Panc1 (cell line): ENCODE measurements at regions not wholly inside any gene's neighbourhood (a gene's known extent, or its start where the extent isn't known, plus 50 kb on each side); places are given as distances from the start of the nearest gene placed in this dataset.
"Not testable (repeated sequence)": the region's sequence is repeated elsewhere in the genome, so short reads cannot be mapped to it uniquely, and the experiment has no call there.

Experiments
- ATAC-seq: fragments of 200-7000 bp; cut with Tn5 transposase; 2 replicates; pipeline ENCODE4 v1.9.1; 2020; ENCODE audit warnings: mild to moderate bottlenecking, moderate library complexity
- BruUV-seq: library from RNA; stranded (reverse); fragments of 400-500 nt; replicated peaks from 2 replicates; lab custom pipeline; 2021; lab: Mats Ljungman, UMichigan
- CTCF ChIA-PET: fragments of 300-600 bp; sonication (Branson Sonifier 250); formaldehyde crosslinking; loops from one replicate; lab custom pipeline; 2022; ENCODE audit warnings: antibody characterized with exemption; lab: Charles Lee
- POLR2A ChIA-PET: fragments of 300-600 bp; sonication (Branson Sonifier 250); formaldehyde crosslinking; loops from one replicate; lab custom pipeline; 2022; ENCODE audit warnings: antibody characterized with exemption; lab: Charles Lee
- DNase-seq: peaks from one replicate; pipeline ENCODE4 v3.0.0-alpha.2; 2010; ENCODE audit warnings: low read depth, low spot score
- H3K27ac ChIP-seq: 2 replicates; pipeline ENCODE4 v1.5.1; 2011; ENCODE audit warnings: mild to moderate bottlenecking, low read length, inconsistent platforms
- H3K27me3 ChIP-seq: fragments of 200-500 bp; sonication (Bioruptor generic); 2 replicates; pipeline ENCODE4 v1.6.0; 2014; ENCODE audit warnings: low read length, inconsistent platforms; ENCODE audit not compliant: control insufficient read depth, insufficient read depth
- H3K36me3 ChIP-seq: fragments of 200-500 bp; sonication (Bioruptor generic); 2 replicates; pipeline ENCODE4 v1.5.1; 2014; ENCODE audit warnings: inconsistent platforms, mild to moderate bottlenecking, low read length, moderate library complexity; ENCODE audit not compliant: control insufficient read depth, insufficient read depth
- H3K4me1 ChIP-seq: 2 replicates; pipeline ENCODE4 v1.5.1; 2011; ENCODE audit warnings: inconsistent platforms, mild to moderate bottlenecking, low read length, moderate library complexity; ENCODE audit not compliant: control insufficient read depth, insufficient read depth
- H3K4me3 ChIP-seq, 2 experiments: 2 replicates each; pipeline ENCODE4 v1.5.1; 2011 to 2012; ENCODE audit warnings: low read depth in 2 of 2, low read length in 2 of 2, mild to moderate bottlenecking in 2 of 2, inconsistent platforms in 1 of 2, moderate library complexity in 1 of 2
- H3K9me3 ChIP-seq: fragments of 200-500 bp; sonication (Bioruptor generic); 2 replicates; pipeline ENCODE4 v1.5.1; 2014; ENCODE audit warnings: low read depth, mild to moderate bottlenecking, inconsistent platforms, low read length, moderate library complexity; ENCODE audit not compliant: control insufficient read depth, insufficient read depth
- POLR2AphosphoS5 ChIP-seq: IDR thresholded peaks from 2 replicates; pipeline ENCODE4 v1.6.1; 2012; ENCODE audit warnings: mild to moderate bottlenecking, low read depth, low read length, moderate library complexity
- SIN3A ChIP-seq: IDR thresholded peaks from 2 replicates; pipeline ENCODE4 v1.6.1; 2012; ENCODE audit warnings: low read depth, mild to moderate bottlenecking, low read length, moderate library complexity, borderline replicate concordance; ENCODE audit not compliant: insufficient read depth
- TCF7L2 ChIP-seq: IDR thresholded peaks from 2 replicates; pipeline ENCODE4 v1.6.1; 2011; ENCODE audit warnings: mild to moderate bottlenecking, low read depth, low read length, inconsistent platforms
- in situ Hi-C: cut with HindIII; loops from 2 replicates; pipeline ENCODE4 v1.10.0; 2016; ENCODE audit warnings: low sequenced_read_pairs, low pct_unique_long_range_greater_than_20kb
- intact Hi-C: fragments of 100-400 bp; cut with micrococcal nuclease; formaldehyde crosslinking; loops from one replicate; pipeline ENCODE4 v1.10.0; 2022; ENCODE audit not compliant: unreplicated experiment
- TF ChIP-seq, protein P1 (sequence below): fragments of 450-650 bp; IDR thresholded peaks from 2 replicates; pipeline ENCODE4 v1.5.1; 2017; ENCODE audit warnings: mild to moderate bottlenecking
- TF ChIP-seq, protein P2 (sequence below), 2 experiments: IDR thresholded peaks; 2 replicates each; pipeline ENCODE4 v1.6.1; 2011 to 2012; ENCODE audit warnings: low read depth in 2 of 2, control low read depth in 1 of 2, low read length in 1 of 2, mild to moderate bottlenecking in 1 of 2, moderate library complexity in 1 of 2; ENCODE audit not compliant: insufficient read depth in 1 of 2

GRCh38 chr2:75290600-75291150, 91.4 kb upstream of the TACR1 start:
- Histone ChIP-seq H3K4me3 (no peak overlapping the region), H3K27me3 (no peaks in the 10 kb centered on the region), H3K9me3 (no peaks in the 10 kb centered on the region), H3K4me1 (no peaks in the 10 kb centered on the region), H3K36me3 (no peaks in the 10 kb centered on the region), H3K27ac (no peak overlapping the region)
- CTCF ChIA-PET: no interaction called here
- in situ Hi-C loops: no loop called here
- intact Hi-C loops: no loop called here
- DNase-seq (no peak), ATAC-seq (no peak)
- TF ChIP-seq, protein P1, sequence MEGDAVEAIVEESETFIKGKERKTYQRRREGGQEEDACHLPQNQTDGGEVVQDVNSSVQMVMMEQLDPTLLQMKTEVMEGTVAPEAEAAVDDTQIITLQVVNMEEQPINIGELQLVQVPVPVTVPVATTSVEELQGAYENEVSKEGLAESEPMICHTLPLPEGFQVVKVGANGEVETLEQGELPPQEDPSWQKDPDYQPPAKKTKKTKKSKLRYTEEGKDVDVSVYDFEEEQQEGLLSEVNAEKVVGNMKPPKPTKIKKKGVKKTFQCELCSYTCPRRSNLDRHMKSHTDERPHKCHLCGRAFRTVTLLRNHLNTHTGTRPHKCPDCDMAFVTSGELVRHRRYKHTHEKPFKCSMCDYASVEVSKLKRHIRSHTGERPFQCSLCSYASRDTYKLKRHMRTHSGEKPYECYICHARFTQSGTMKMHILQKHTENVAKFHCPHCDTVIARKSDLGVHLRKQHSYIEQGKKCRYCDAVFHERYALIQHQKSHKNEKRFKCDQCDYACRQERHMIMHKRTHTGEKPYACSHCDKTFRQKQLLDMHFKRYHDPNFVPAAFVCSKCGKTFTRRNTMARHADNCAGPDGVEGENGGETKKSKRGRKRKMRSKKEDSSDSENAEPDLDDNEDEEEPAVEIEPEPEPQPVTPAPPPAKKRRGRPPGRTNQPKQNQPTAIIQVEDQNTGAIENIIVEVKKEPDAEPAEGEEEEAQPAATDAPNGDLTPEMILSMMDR: peak; percentile 20; the same call in 1 of the 2 replicates
- no peak for TF ChIP-seq TCF7L2
- no TSS peak for BruUV-seq
- POLR2A ChIA-PET: no interaction called here

DNA sequence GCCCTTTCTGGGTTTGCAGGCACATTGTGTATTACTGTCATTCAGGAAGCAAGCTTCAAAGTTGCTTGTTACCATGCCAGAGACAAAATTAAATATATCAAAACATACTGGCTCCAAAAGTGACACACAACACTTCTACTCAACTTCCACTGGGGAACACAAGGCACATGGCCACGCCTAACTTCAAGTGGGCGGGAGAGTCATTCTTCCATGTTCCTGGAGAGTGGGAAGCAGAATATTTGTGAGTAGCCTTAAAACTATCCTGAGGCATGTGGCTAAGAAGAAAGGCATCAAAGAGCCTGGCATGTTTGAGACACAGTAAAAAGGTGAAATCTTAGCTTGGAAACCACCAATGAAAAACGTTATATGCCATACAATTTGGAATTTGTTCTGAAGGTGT, 90.5 kb upstream of the TACR1 start:
- ChIA-PET POLR2A (no interaction called here), CTCF (no interaction called here)
- H3K27me3 ChIP-seq: no peaks in the 10 kb centered on the region
- in situ Hi-C loops: no loop called here
- TF ChIP-seq, protein P1: no peak
- TF ChIP-seq TCF7L2: no peak
- no peak for TF ChIP-seq SIN3A
- TF ChIP-seq POLR2AphosphoS5: no peak
- TF ChIP-seq, protein P2, sequence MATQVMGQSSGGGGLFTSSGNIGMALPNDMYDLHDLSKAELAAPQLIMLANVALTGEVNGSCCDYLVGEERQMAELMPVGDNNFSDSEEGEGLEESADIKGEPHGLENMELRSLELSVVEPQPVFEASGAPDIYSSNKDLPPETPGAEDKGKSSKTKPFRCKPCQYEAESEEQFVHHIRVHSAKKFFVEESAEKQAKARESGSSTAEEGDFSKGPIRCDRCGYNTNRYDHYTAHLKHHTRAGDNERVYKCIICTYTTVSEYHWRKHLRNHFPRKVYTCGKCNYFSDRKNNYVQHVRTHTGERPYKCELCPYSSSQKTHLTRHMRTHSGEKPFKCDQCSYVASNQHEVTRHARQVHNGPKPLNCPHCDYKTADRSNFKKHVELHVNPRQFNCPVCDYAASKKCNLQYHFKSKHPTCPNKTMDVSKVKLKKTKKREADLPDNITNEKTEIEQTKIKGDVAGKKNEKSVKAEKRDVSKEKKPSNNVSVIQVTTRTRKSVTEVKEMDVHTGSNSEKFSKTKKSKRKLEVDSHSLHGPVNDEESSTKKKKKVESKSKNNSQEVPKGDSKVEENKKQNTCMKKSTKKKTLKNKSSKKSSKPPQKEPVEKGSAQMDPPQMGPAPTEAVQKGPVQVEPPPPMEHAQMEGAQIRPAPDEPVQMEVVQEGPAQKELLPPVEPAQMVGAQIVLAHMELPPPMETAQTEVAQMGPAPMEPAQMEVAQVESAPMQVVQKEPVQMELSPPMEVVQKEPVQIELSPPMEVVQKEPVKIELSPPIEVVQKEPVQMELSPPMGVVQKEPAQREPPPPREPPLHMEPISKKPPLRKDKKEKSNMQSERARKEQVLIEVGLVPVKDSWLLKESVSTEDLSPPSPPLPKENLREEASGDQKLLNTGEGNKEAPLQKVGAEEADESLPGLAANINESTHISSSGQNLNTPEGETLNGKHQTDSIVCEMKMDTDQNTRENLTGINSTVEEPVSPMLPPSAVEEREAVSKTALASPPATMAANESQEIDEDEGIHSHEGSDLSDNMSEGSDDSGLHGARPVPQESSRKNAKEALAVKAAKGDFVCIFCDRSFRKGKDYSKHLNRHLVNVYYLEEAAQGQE (IDR thresholded peaks at IDR 0.05; ENCODE audit: insufficient read depth in 1 of 2, low read depth in 2 of 2, low read length in 1 of 2): no peak
- no peaks in the 10 kb centered on the region for H3K4me1 ChIP-seq
- H3K9me3 ChIP-seq: no peaks in the 10 kb centered on the region
- H3K36me3 ChIP-seq: no peaks in the 10 kb centered on the region
- no peak for DNase-seq
- no peak overlapping the region for H3K4me3 ChIP-seq
- no peak for ATAC-seq
- H3K27ac ChIP-seq: no peak overlapping the region
- intact Hi-C loops: no loop called here
- no TSS peak for BruUV-seq

GRCh38 chr2:75289178-75289577, 89.9 kb upstream of the TACR1 start:
- POLR2A ChIA-PET, H3K27ac ChIP-seq, H3K27me3 ChIP-seq, H3K36me3 ChIP-seq, H3K4me1 ChIP-seq, DNase-seq, intact Hi-C loops, H3K4me3 ChIP-seq, H3K9me3 ChIP-seq, ATAC-seq, CTCF ChIA-PET, in situ Hi-C loops, BruUV-seq: not testable (repeated sequence)
